HepG2 (cell line): ENCODE measurements at regions not wholly inside any gene's neighbourhood (a gene's known extent, or its start where the extent isn't known, plus 50 kb on each side); places are given as distances from the start of the nearest gene placed in this dataset.

Experiments used
- ARID4A ChIP-seq: sonication (generic); formaldehyde crosslinking; IDR thresholded peaks from 2 replicates; pipeline ENCODE4 v1.5.0; 2020; ENCODE audit warnings: mild to moderate bottlenecking, missing genetic modification reagents, borderline replicate concordance
- CCDC6 ChIP-seq: sonication (generic); formaldehyde crosslinking; IDR thresholded peaks from 2 replicates; pipeline ENCODE4 v1.8.1; 2022; ENCODE audit warnings: mild to moderate bottlenecking, missing genetic modification reagents, moderate library complexity
- HDAC1 ChIP-seq: sonication (generic); formaldehyde crosslinking; IDR thresholded peaks from 2 replicates; pipeline ENCODE4 v1.5.1; 2020; ENCODE audit warnings: mild to moderate bottlenecking, missing genetic modification reagents
- HNRNPL ChIP-seq: fragments of 200-400 bp; formaldehyde crosslinking; IDR thresholded peaks from 2 replicates; pipeline ENCODE4 v1.6.1; 2017; ENCODE audit warnings: mild to moderate bottlenecking, low read depth, low read length
- LCORL ChIP-seq, 2 experiments: fragments of 450-650 bp in 1 of 2; sonication (generic) in 1 of 2; formaldehyde crosslinking in 1 of 2; IDR thresholded peaks; 2 replicates each; pipeline versions ENCODE4 v1.5.0 to v1.6.1; 2017 to 2020; ENCODE audit warnings: antibody characterized with exemption in 1 of 2, missing genetic modification reagents in 1 of 2
- NCOA2 ChIP-seq: sonication (generic); formaldehyde crosslinking; IDR thresholded peaks from 2 replicates; pipeline ENCODE4 v1.8.0; 2022; ENCODE audit warnings: inconsistent platforms
- NRL ChIP-seq: sonication (generic); formaldehyde crosslinking; IDR thresholded peaks from 2 replicates; pipeline ENCODE4 v1.5.0; 2020; ENCODE audit warnings: missing genetic modification reagents, mild to moderate bottlenecking, moderate library complexity, borderline replicate concordance
- PBX2 ChIP-seq: IDR thresholded peaks from 2 replicates; pipeline ENCODE4 v1.6.1; 2016; ENCODE audit warnings: control low read depth
- RAD21 ChIP-seq: fragments of 450-650 bp; formaldehyde crosslinking; IDR thresholded peaks from 2 replicates; pipeline ENCODE4 v1.5.0; 2020; ENCODE audit warnings: mild to moderate bottlenecking
- RXRA ChIP-seq: sonication (generic); formaldehyde crosslinking; IDR thresholded peaks from 2 replicates; pipeline ENCODE4 v1.5.1; 2020; ENCODE audit warnings: missing genetic modification reagents
- SAP130 ChIP-seq: IDR thresholded peaks from 2 replicates; pipeline ENCODE4 v1.6.1; 2016; ENCODE audit warnings: low read depth
- SMYD3 ChIP-seq: sonication (generic); formaldehyde crosslinking; IDR thresholded peaks from 2 replicates; pipeline ENCODE4 v1.8.1; 2023; ENCODE audit warnings: mild to moderate bottlenecking, missing genetic modification reagents
- STAT6 ChIP-seq: sonication (generic); formaldehyde crosslinking; IDR thresholded peaks from 2 replicates; pipeline ENCODE4 v1.4.0; 2020; ENCODE audit warnings: missing genetic modification reagents, mild to moderate bottlenecking, borderline replicate concordance
- YY1 ChIP-seq: IDR thresholded peaks from 2 replicates; pipeline ENCODE4 v1.6.1; 2011; ENCODE audit warnings: low read length, low read depth, moderate library complexity, mild to moderate bottlenecking; ENCODE audit not compliant: insufficient read depth, insufficient replicate concordance
- ZKSCAN1 ChIP-seq: fragments of 150-350 bp; IDR thresholded peaks from 2 replicates; pipeline ENCODE4 v1.6.1; 2014; ENCODE audit warnings: low read length
- ZNF414 ChIP-seq: sonication (generic); formaldehyde crosslinking; IDR thresholded peaks from 2 replicates; pipeline ENCODE4 v1.5.0; 2020; ENCODE audit warnings: missing genetic modification reagents
- ZNF543 ChIP-seq: sonication (generic); formaldehyde crosslinking; IDR thresholded peaks from 2 replicates; pipeline ENCODE4 v1.4.0; 2020; ENCODE audit warnings: mild to moderate bottlenecking, missing genetic modification reagents
- ZNF580 ChIP-seq: IDR thresholded peaks from 2 replicates; pipeline ENCODE4 v1.6.1; 2016; ENCODE audit warnings: low read depth, borderline replicate concordance

GRCh38 chr19:34306213-34306661, 51.9 kb downstream of the GARRE1 start (continued):
- TF ChIP-seq PBX2 (CRISPR knock-in tag): peak; percentile 73
- no peak for TF ChIP-seq STAT6 (CRISPR knock-in tag)
- TF ChIP-seq YY1: peak; percentile 56
- TF ChIP-seq ARID4A (CRISPR knock-in tag): peak; percentile 57; the same call in 1 of the 2 replicates
- TF ChIP-seq HNRNPL: 0 out of 2 replicates have a peak, but pooled peaks have one; percentile 67
- peak; percentile 41 for TF ChIP-seq NCOA2
- TF ChIP-seq LCORL (IDR thresholded peaks at IDR 0.05): no peak
- peak; percentile 77; the same call in 1 of the 2 replicates for TF ChIP-seq LCORL (CRISPR knock-in tag; IDR thresholded peaks at IDR 0.05)
- 0 out of 2 replicates have a peak, but pooled peaks have one; percentile 48 for TF ChIP-seq ZNF580 (CRISPR knock-in tag)
- 0 out of 2 replicates have a peak, but pooled peaks have one; percentile 58 for TF ChIP-seq RXRA (CRISPR knock-in tag)
- peak; percentile 83 for TF ChIP-seq ZNF543 (CRISPR knock-in tag)
- TF ChIP-seq ZNF414 (CRISPR knock-in tag): no peak
- no peak for TF ChIP-seq RAD21 (CRISPR knock-in tag)
- peak; percentile 64 for TF ChIP-seq HDAC1 (CRISPR knock-in tag)
- no peak; the same call in 1 of the 2 replicates for TF ChIP-seq SMYD3 (CRISPR knock-in tag)
- TF ChIP-seq CCDC6 (CRISPR knock-in tag): no peak
- TF ChIP-seq NRL: no peak
- TF ChIP-seq SAP130 (CRISPR knock-in tag): peak; percentile 89
- TF ChIP-seq ZKSCAN1: peak; percentile 90
